ENCODE measurements at regions not wholly inside any gene's neighbourhood (a gene's known extent, or its start where the extent isn't known, plus 50 kb on each side); places are given as distances from the start of the nearest gene placed in this dataset.

DNA sequence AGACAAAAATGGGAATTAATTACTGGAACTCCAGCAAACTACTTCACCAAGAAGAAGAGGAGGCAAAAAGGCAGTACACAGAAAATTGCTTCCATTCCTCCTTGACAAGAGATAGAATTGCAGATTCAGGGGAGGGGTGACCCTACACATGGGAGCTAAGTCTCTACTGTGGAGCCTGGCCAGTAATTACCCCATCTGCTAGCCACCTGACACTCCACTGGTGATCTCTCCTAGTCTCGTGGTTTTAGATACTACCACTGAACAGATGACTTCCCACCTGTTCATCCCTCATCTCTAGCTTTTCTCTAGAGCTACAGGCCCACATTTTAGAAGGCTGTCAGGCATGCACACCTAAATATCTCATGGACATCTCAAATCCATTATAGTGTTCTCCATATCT is 224.3 kb upstream of the NR2F2 start:
- no peaks in the 10 kb centered on the region for H3K27me3 ChIP-seq (ENCODE audit: control insufficient read depth, low read length)
- no peak overlapping the region for H3K27ac ChIP-seq (ENCODE audit: low read depth, low read length)
- no peak overlapping the region for H3K4me2 ChIP-seq (ENCODE audit: low read length)
- no peaks in the 10 kb centered on the region for H3F3A ChIP-seq (ENCODE audit: control insufficient read depth, insufficient read depth)
- no peaks in the 10 kb centered on the region for H3K4me1 ChIP-seq (ENCODE audit: control insufficient read depth, low read length)
- H3K9me3 ChIP-seq (ENCODE audit: control insufficient read depth, insufficient read depth, low read length) = no peaks in the 10 kb centered on the region
- no peak overlapping the region for H3K4me3 ChIP-seq (ENCODE audit: low read length)
- no peaks in the 10 kb centered on the region for H3K79me2 ChIP-seq (ENCODE audit: control insufficient read depth, low read length)
- TF ChIP-seq, protein P1, sequence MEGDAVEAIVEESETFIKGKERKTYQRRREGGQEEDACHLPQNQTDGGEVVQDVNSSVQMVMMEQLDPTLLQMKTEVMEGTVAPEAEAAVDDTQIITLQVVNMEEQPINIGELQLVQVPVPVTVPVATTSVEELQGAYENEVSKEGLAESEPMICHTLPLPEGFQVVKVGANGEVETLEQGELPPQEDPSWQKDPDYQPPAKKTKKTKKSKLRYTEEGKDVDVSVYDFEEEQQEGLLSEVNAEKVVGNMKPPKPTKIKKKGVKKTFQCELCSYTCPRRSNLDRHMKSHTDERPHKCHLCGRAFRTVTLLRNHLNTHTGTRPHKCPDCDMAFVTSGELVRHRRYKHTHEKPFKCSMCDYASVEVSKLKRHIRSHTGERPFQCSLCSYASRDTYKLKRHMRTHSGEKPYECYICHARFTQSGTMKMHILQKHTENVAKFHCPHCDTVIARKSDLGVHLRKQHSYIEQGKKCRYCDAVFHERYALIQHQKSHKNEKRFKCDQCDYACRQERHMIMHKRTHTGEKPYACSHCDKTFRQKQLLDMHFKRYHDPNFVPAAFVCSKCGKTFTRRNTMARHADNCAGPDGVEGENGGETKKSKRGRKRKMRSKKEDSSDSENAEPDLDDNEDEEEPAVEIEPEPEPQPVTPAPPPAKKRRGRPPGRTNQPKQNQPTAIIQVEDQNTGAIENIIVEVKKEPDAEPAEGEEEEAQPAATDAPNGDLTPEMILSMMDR (IDR thresholded peaks at IDR 0.05; ENCODE audit: low read depth, low read length, poor library complexity, severe bottlenecking) = no peak
- TF ChIP-seq EZH2phosphoT487 (IDR thresholded peaks at IDR 0.05; ENCODE audit: borderline replicate concordance, low read length) = no peak
- no peaks in the 10 kb centered on the region for H4K20me1 ChIP-seq (ENCODE audit: control insufficient read depth, insufficient read depth, low read depth, low read length)
- no peaks in the 10 kb centered on the region for H3K9me2 ChIP-seq (replicated peaks; ENCODE audit: control insufficient read depth, low read length)
- H3K36me3 ChIP-seq (ENCODE audit: control insufficient read depth, low read length) = no peaks in the 10 kb centered on the region

GRCh38 chr15:96106628-96107027 is 223.9 kb upstream of the NR2F2 start:
- Histone ChIP-seq H3K27ac (ENCODE audit: low read depth, low read length) (no peak overlapping the region), H3K4me3 (ENCODE audit: low read length) (no peak overlapping the region), H3K4me2 (ENCODE audit: low read length) (no peak overlapping the region), H3F3A (ENCODE audit: control insufficient read depth, insufficient read depth) (no peaks in the 10 kb centered on the region), H3K4me1 (ENCODE audit: control insufficient read depth, low read length) (no peaks in the 10 kb centered on the region), H3K9me3 (ENCODE audit: control insufficient read depth, insufficient read depth, low read length) (no peaks in the 10 kb centered on the region), H4K20me1 (ENCODE audit: control insufficient read depth, insufficient read depth, low read depth, low read length) (no peaks in the 10 kb centered on the region), H3K79me2 (ENCODE audit: control insufficient read depth, low read length) (no peaks in the 10 kb centered on the region), H3K36me3 (ENCODE audit: control insufficient read depth, low read length) (no peaks in the 10 kb centered on the region), H3K27me3 (ENCODE audit: control insufficient read depth, low read length) (no peaks in the 10 kb centered on the region), H3K9me2 (replicated peaks; ENCODE audit: control insufficient read depth, low read length) (no peaks in the 10 kb centered on the region)
- TF ChIP-seq EZH2phosphoT487 (IDR thresholded peaks at IDR 0.05; ENCODE audit: borderline replicate concordance, low read length) = no peak
- TF ChIP-seq, protein P1 (IDR thresholded peaks at IDR 0.05; ENCODE audit: low read depth, low read length, poor library complexity, severe bottlenecking) = no peak

- Histone ChIP-seq H3F3A (ENCODE audit: control insufficient read depth, insufficient read depth) (no peaks in the 10 kb centered on the region), H3K79me2 (ENCODE audit: control insufficient read depth, low read length) (no peaks in the 10 kb centered on the region), H3K27ac (ENCODE audit: low read depth, low read length) (no peak overlapping the region), H3K36me3 (ENCODE audit: control insufficient read depth, low read length) (no peaks in the 10 kb centered on the region), H3K4me2 (ENCODE audit: low read length) (no peak overlapping the region), H3K4me3 (ENCODE audit: low read length) (no peak overlapping the region), H3K9me3 (ENCODE audit: control insufficient read depth, insufficient read depth, low read length) (no peaks in the 10 kb centered on the region), H3K4me1 (ENCODE audit: control insufficient read depth, low read length) (no peaks in the 10 kb centered on the region), H4K20me1 (ENCODE audit: control insufficient read depth, insufficient read depth, low read depth, low read length) (no peaks in the 10 kb centered on the region), H3K9me2 (replicated peaks; ENCODE audit: control insufficient read depth, low read length) (no peaks in the 10 kb centered on the region), H3K27me3 (ENCODE audit: control insufficient read depth, low read length) (no peaks in the 10 kb centered on the region)
- TF ChIP-seq, protein P1 (IDR thresholded peaks at IDR 0.05; ENCODE audit: low read depth, low read length, poor library complexity, severe bottlenecking) = no peak
- TF ChIP-seq EZH2phosphoT487 (IDR thresholded peaks at IDR 0.05; ENCODE audit: borderline replicate concordance, low read length) = no peak
These were observed 222.6 kb upstream of the NR2F2 start for GRCh38 chr15:96107916-96108315.

- Histone ChIP-seq H3K9me2 (replicated peaks; ENCODE audit: control insufficient read depth, low read length) (no peaks in the 10 kb centered on the region), H3K9me3 (ENCODE audit: control insufficient read depth, insufficient read depth, low read length) (no peaks in the 10 kb centered on the region), H3F3A (ENCODE audit: control insufficient read depth, insufficient read depth) (no peaks in the 10 kb centered on the region), H3K27me3 (ENCODE audit: control insufficient read depth, low read length) (no peaks in the 10 kb centered on the region), H3K4me3 (ENCODE audit: low read length) (no peak overlapping the region), H3K27ac (ENCODE audit: low read depth, low read length) (no peak overlapping the region), H3K4me1 (ENCODE audit: control insufficient read depth, low read length) (no peaks in the 10 kb centered on the region), H3K4me2 (ENCODE audit: low read length) (no peak overlapping the region), H4K20me1 (ENCODE audit: control insufficient read depth, insufficient read depth, low read depth, low read length) (no peaks in the 10 kb centered on the region), H3K36me3 (ENCODE audit: control insufficient read depth, low read length) (no peaks in the 10 kb centered on the region), H3K79me2 (ENCODE audit: control insufficient read depth, low read length) (no peaks in the 10 kb centered on the region)
- TF ChIP-seq, protein P1 (IDR thresholded peaks at IDR 0.05; ENCODE audit: low read depth, low read length, poor library complexity, severe bottlenecking) = no peak
- no peak for TF ChIP-seq EZH2phosphoT487 (IDR thresholded peaks at IDR 0.05; ENCODE audit: borderline replicate concordance, low read length)
These were observed 222.1 kb upstream of the NR2F2 start for GRCh38 chr15:96108405-96108804.

Measured in DOHH2 (cell line).